SU-DHL-6 (cell line): ENCODE measurements at regions not wholly inside any gene's neighbourhood (a gene's known extent, or its start where the extent isn't known, plus 50 kb on each side); places are given as distances from the start of the nearest gene placed in this dataset.
"Not testable (repeated sequence)": the region's sequence is repeated elsewhere in the genome, so short reads cannot be mapped to it uniquely, and the experiment has no call there.

ENCODE experiments used
- H2AFZ ChIP-seq: fragments of 200-600 bp; sonication (generic); 2 replicates; pipeline ENCODE4 v1.6.1; 2014; ENCODE audit warnings: low read depth, mild to moderate bottlenecking, moderate library complexity, mixed read lengths, antibody characterized with exemption, low read length; ENCODE audit not compliant: severe bottlenecking
- H3F3A ChIP-seq: fragments of 200-600 bp; shearing (Covaris generic); 2 replicates; pipeline ENCODE4 v1.6.0; 2016; ENCODE audit warnings: antibody characterized with exemption, mild to moderate bottlenecking; ENCODE audit not compliant: insufficient read depth
- H3K27ac ChIP-seq: fragments of 200-600 bp; sonication (generic); 2 replicates; pipeline ENCODE4 v1.5.1; 2016; ENCODE audit warnings: low read depth, mild to moderate bottlenecking, low read length, moderate library complexity, mixed read lengths
- H3K27me3 ChIP-seq: fragments of 200-600 bp; sonication (generic), shearing (Covaris generic); 2 replicates; pipeline ENCODE4 v1.6.0; 2014; ENCODE audit warnings: mild to moderate bottlenecking, low read length
- H3K36me3 ChIP-seq: fragments of 200-600 bp; sonication (generic); 2 replicates; pipeline ENCODE4 v1.6.1; 2014; ENCODE audit warnings: mild to moderate bottlenecking, low read length, mixed read lengths
- H3K4me2 ChIP-seq: fragments of 300-600, 200-600 bp; shearing (Covaris generic), sonication (generic); 2 replicates; pipeline ENCODE4 v1.6.0; 2014; ENCODE audit warnings: low read length, low read depth, mild to moderate bottlenecking; ENCODE audit not compliant: poor library complexity, severe bottlenecking
- H3K4me3 ChIP-seq: fragments of 200-600 bp; sonication (generic); 2 replicates; pipeline ENCODE4 v1.5.1; 2014; ENCODE audit warnings: antibody characterized with exemption, low read length, mild to moderate bottlenecking, mixed read lengths; ENCODE audit not compliant: insufficient read depth, poor library complexity, severe bottlenecking
- H3K79me2 ChIP-seq: fragments of 200-600 bp; sonication (generic); 2 replicates; pipeline ENCODE4 v1.6.1; 2014; ENCODE audit warnings: mild to moderate bottlenecking, low read length, moderate library complexity; ENCODE audit not compliant: insufficient read depth
- H3K9ac ChIP-seq: fragments of 200-600 bp; sonication (generic); 2 replicates; pipeline ENCODE4 v1.7.0; 2014; ENCODE audit warnings: mild to moderate bottlenecking, low read length
- H3K9me2 ChIP-seq: fragments of 200-600 bp; sonication (generic); replicated peaks from 2 replicates; pipeline ENCODE4 v1.6.1; 2014; ENCODE audit warnings: low read length; ENCODE audit not compliant: insufficient read depth
- H3K9me3 ChIP-seq: fragments of 200-600 bp; sonication (generic); 2 replicates; pipeline ENCODE4 v1.6.1; 2014; ENCODE audit warnings: low read length, mixed read lengths; ENCODE audit not compliant: insufficient read depth
- H4K20me1 ChIP-seq: fragments of 200-600 bp; sonication (generic); 2 replicates; pipeline ENCODE4 v1.6.1; 2014; ENCODE audit warnings: low read depth, mild to moderate bottlenecking, antibody characterized with exemption, low read length, moderate library complexity, mixed read lengths
- EZH2phosphoT487 ChIP-seq: fragments of 200-600 bp; sonication (generic), shearing (Covaris generic); conservative IDR thresholded peaks from 2 replicates; pipeline ENCODE4 v1.6.1; 2018; ENCODE audit warnings: mild to moderate bottlenecking, antibody characterized with exemption, low read length, moderate library complexity, mixed read lengths
- TF ChIP-seq, protein P1 (sequence below): fragments of 200-600 bp; sonication (generic); IDR thresholded peaks from one replicate; pipeline ENCODE4 v1.5.1; 2017; ENCODE audit warnings: antibody characterized with exemption, mild to moderate bottlenecking, low read length, moderate library complexity; ENCODE audit not compliant: insufficient read depth, poor library complexity, severe bottlenecking

DNA sequence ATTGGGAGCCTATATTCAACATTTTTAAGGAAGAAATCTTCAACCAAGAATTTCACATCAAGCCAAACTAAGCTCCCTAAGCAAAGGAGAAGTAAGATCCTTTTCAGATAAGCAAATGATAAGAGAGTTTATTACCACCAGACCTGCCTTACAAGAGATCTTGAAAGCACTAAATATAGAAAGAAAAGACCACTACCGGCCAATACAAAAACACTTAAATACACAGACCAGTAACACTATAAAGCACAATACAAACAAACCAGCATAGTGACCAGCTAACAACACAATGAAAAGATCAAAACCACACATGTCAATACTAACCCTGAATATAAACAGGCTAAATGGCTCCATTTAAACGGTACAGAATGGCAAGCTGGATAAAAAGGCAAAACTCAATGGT is 165.4 kb downstream of the MRPL39 start:
- Histone ChIP-seq H3K9ac (no peak overlapping the region), H3K4me2 (no peak overlapping the region), H3K36me3 (no peaks in the 10 kb centered on the region), H3F3A (no peaks in the 10 kb centered on the region), H3K4me3 (no peak overlapping the region), H3K79me2 (no peaks in the 10 kb centered on the region), H3K27me3 (no peaks in the 10 kb centered on the region), H3K9me3 (no peaks in the 10 kb centered on the region), H3K27ac (no peak overlapping the region), H3K9me2 (no peaks in the 10 kb centered on the region), H2AFZ (no peak overlapping the region), H4K20me1 (no peaks in the 10 kb centered on the region)
- TF ChIP-seq, protein P1, sequence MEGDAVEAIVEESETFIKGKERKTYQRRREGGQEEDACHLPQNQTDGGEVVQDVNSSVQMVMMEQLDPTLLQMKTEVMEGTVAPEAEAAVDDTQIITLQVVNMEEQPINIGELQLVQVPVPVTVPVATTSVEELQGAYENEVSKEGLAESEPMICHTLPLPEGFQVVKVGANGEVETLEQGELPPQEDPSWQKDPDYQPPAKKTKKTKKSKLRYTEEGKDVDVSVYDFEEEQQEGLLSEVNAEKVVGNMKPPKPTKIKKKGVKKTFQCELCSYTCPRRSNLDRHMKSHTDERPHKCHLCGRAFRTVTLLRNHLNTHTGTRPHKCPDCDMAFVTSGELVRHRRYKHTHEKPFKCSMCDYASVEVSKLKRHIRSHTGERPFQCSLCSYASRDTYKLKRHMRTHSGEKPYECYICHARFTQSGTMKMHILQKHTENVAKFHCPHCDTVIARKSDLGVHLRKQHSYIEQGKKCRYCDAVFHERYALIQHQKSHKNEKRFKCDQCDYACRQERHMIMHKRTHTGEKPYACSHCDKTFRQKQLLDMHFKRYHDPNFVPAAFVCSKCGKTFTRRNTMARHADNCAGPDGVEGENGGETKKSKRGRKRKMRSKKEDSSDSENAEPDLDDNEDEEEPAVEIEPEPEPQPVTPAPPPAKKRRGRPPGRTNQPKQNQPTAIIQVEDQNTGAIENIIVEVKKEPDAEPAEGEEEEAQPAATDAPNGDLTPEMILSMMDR, result no peak
- no peak for TF ChIP-seq EZH2phosphoT487

DNA sequence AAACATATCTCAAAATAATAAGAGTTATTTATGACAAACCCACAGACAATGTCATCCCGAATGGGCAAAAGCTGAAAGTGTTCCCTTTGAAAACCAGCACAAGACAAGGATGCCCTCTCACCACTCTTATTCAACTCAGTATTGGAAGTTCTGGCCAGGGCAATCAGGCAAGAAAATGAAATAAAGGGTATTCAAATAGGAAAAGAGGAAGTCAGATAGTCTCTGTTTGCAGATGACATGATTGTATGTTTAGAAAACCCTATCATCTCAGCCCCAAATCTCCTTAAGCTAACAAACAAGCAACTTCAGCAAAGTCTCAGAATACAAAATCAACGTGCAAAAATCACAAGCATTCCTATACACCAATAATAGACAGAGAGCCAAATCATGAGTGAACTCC is 169.8 kb downstream of the MRPL39 start:
- not testable (repeated sequence) for H2AFZ ChIP-seq, H3K9me3 ChIP-seq, H3K9me2 ChIP-seq, H3K36me3 ChIP-seq, H3K9ac ChIP-seq, H3K27me3 ChIP-seq, H3F3A ChIP-seq, H3K4me3 ChIP-seq, H3K79me2 ChIP-seq, H4K20me1 ChIP-seq, H3K27ac ChIP-seq, H3K4me2 ChIP-seq

DNA sequence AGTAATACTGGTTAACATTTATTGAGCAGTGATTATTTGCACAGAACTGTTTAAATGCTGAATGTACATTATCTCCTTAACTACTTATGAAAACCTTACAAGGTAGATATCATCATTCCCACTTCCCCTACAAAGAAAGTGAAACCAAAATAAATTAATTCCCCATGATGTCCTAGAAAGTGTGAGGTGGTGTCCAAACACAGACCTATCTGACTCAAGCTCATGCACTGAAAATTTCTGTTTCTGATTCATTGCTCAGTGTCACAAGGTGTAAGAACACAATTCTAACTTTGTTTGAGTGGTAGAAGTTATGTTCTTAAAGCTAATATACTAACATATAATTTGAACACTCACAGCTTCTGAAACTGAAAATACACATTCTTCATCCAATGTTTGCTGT is 178.7 kb downstream of the MRPL39 start:
- no peaks in the 10 kb centered on the region for H3K36me3 ChIP-seq
- H3K4me2 ChIP-seq, result no peak overlapping the region
- no peak for TF ChIP-seq EZH2phosphoT487
- TF ChIP-seq, protein P1, result no peak
- H2AFZ ChIP-seq, result no peak overlapping the region
- H3K27ac ChIP-seq, result no peak overlapping the region
- no peaks in the 10 kb centered on the region for H3K27me3 ChIP-seq
- H3K9me2 ChIP-seq, result no peaks in the 10 kb centered on the region
- H3K79me2 ChIP-seq, result no peaks in the 10 kb centered on the region
- no peak overlapping the region for H3K4me3 ChIP-seq
- no peaks in the 10 kb centered on the region for H4K20me1 ChIP-seq
- peaks cover 18% of the 10 kb centered on the region for H3F3A ChIP-seq
- H3K9me3 ChIP-seq, result no peaks in the 10 kb centered on the region
- no peak overlapping the region for H3K9ac ChIP-seq

DNA sequence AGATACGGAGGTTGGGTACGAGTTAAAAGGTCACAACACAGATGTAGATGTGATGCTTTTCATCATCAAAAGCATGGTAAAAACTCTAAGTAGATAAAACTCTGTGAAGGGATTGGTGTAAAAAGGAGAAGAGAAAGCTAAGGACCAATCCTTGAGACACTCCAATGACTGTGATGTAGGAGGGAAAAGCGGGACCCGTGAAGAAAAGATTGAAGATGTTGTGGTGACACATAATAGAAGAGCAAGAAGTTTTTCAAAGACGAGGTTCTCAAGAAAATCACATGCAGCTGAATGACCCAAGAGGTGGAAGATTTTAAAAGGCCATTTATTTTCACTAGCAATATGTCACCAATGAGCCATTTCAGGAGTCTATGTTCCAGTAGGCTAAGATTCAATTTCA is 179.5 kb downstream of the MRPL39 start:
- H4K20me1 ChIP-seq, result no peaks in the 10 kb centered on the region
- H3F3A ChIP-seq, result peaks cover 24% of the 10 kb centered on the region
- H3K36me3 ChIP-seq, result no peaks in the 10 kb centered on the region
- H3K9me3 ChIP-seq, result no peaks in the 10 kb centered on the region
- no peaks in the 10 kb centered on the region for H3K9me2 ChIP-seq
- H3K4me2 ChIP-seq, result no peak overlapping the region
- no peak overlapping the region for H3K4me3 ChIP-seq
- no peak overlapping the region for H3K9ac ChIP-seq
- no peak overlapping the region for H2AFZ ChIP-seq
- TF ChIP-seq, protein P1, result no peak
- no peak for TF ChIP-seq EZH2phosphoT487
- no peak overlapping the region for H3K27ac ChIP-seq
- no peaks in the 10 kb centered on the region for H3K27me3 ChIP-seq
- no peaks in the 10 kb centered on the region for H3K79me2 ChIP-seq
